A549 (cell line): ENCODE measurements at regions not wholly inside any gene's neighbourhood (a gene's known extent, or its start where the extent isn't known, plus 50 kb on each side); places are given as distances from the start of the nearest gene placed in this dataset.

ENCODE experiments used
- ATAC-seq, 2 experiments: fragments of 200-7000 bp in 1 of 2; fragments of >200 bp in 1 of 2; cut with Nextera tagmentation in 1 of 2; cut with Tn5 transposase in 1 of 2; 3 replicates each; pipeline versions ENCODE4 v1.8.0 to v1.9.1; 2018 to 2020; ENCODE audit warnings: mild to moderate bottlenecking in 1 of 2, moderate library complexity in 1 of 2
- CTCF ChIA-PET: fragments of 300-600 bp; sonication (Branson Sonifier 250); formaldehyde crosslinking; extraction: SDS; loops from one replicate; lab custom pipeline; 2021; ENCODE audit warnings: antibody characterized with exemption, inconsistent platforms; lab: Yijun Ruan, JAX
- POLR2A ChIA-PET: fragments of 350-600 bp; formaldehyde crosslinking; extraction: SDS; loops from one replicate; lab custom pipeline; 2021; ENCODE audit warnings: antibody characterized with exemption, inconsistent platforms; lab: Yijun Ruan, JAX
- DNase-seq, 2 experiments: peaks; one replicate each; pipeline versions ENCODE4 v3.0.0 to v3.0.0-alpha.2; 2011 to 2016; ENCODE audit warnings: low read depth in 1 of 2, low spot score in 1 of 2
- FAIRE-seq: peaks from 2 replicates; lab custom pipeline; 2011; peaks lifted over from hg19 to GRCh38; lab: Jason Lieb, UNC
- H3K27ac ChIP-seq, 2 experiments: fragments of >200 bp; sonication (Bioruptor Twin); formaldehyde crosslinking; 3 replicates each; pipeline ENCODE4 v1.5.1; 2016 to 2017
- H3K4me1 ChIP-seq: fragments of >200 bp; sonication (Bioruptor Twin); formaldehyde crosslinking; 3 replicates; pipeline ENCODE4 v1.6.1; 2016
- H3K4me2 ChIP-seq: fragments of >200 bp; sonication (Bioruptor Twin); formaldehyde crosslinking; 3 replicates; pipeline ENCODE4 v1.6.1; 2016
- H3K4me3 ChIP-seq: fragments of >200 bp; sonication (Bioruptor Twin); formaldehyde crosslinking; 3 replicates; pipeline ENCODE4 v1.5.1; 2016
- H3K9me3 ChIP-seq: fragments of >200 bp; sonication (Bioruptor Twin); formaldehyde crosslinking; 3 replicates; pipeline ENCODE4 v1.6.1; 2016
- BHLHE40 ChIP-seq: IDR thresholded peaks from 2 replicates; pipeline ENCODE4 v1.6.1; 2012; ENCODE audit warnings: low read depth, low read length, inconsistent platforms
- CBX2 ChIP-seq: fragments of 200-600 bp; sonication (generic); IDR thresholded peaks from 2 replicates; pipeline ENCODE4 v1.6.1; 2016; ENCODE audit warnings: low read depth, mild to moderate bottlenecking, borderline replicate concordance
- CBX8 ChIP-seq: fragments of 200-600 bp; sonication (generic); IDR thresholded peaks from 2 replicates; pipeline ENCODE4 v1.6.1; 2016
- CEBPB ChIP-seq, 2 experiments: fragments of >200 bp in 1 of 2; sonication (Bioruptor Twin) in 1 of 2; formaldehyde crosslinking in 1 of 2; IDR thresholded peaks; 2 replicates each; pipeline ENCODE4 v1.6.1; 2012 to 2016
- CTCF ChIP-seq: fragments of >200 bp; sonication (Bioruptor Twin); formaldehyde crosslinking; IDR thresholded peaks from 3 replicates; pipeline ENCODE4 v1.5.1; 2016
- FOSB ChIP-seq: fragments of 250-450 bp; sonication (Bioruptor Pico); IDR thresholded peaks from 2 replicates; pipeline ENCODE4 v1.5.0; 2020; ENCODE audit warnings: mild to moderate bottlenecking, moderate library complexity
- FOXS1 ChIP-seq: fragments of 250-450 bp; sonication (Bioruptor Pico); IDR thresholded peaks from 2 replicates; pipeline ENCODE4 v1.5.0; 2020; ENCODE audit warnings: mild to moderate bottlenecking, moderate library complexity
- HMGXB4 ChIP-seq: fragments of 250-450 bp; sonication (Bioruptor Pico); IDR thresholded peaks from 2 replicates; pipeline ENCODE4 v1.5.0; 2021; ENCODE audit warnings: mild to moderate bottlenecking, moderate library complexity, borderline replicate concordance
- HOXB13 ChIP-seq: fragments of 250-450 bp; sonication (Bioruptor Pico); IDR thresholded peaks from 2 replicates; pipeline ENCODE4 v1.5.0; 2020; ENCODE audit warnings: low read depth, mild to moderate bottlenecking, moderate library complexity
- JUNB ChIP-seq: fragments of >200 bp; sonication (Bioruptor Twin); formaldehyde crosslinking; IDR thresholded peaks from 2 replicates; pipeline ENCODE4 v1.6.1; 2016
- MAX ChIP-seq: IDR thresholded peaks from 2 replicates; pipeline ENCODE4 v1.6.1; 2012
- MAZ ChIP-seq: fragments of 150-350 bp; IDR thresholded peaks from 2 replicates; pipeline ENCODE4 v1.6.1; 2014; ENCODE audit warnings: antibody characterized with exemption, low read depth, low read length, borderline replicate concordance
- PHF8 ChIP-seq: fragments of 200-600 bp; sonication (generic); IDR thresholded peaks from 2 replicates; pipeline ENCODE4 v1.6.1; 2016; ENCODE audit warnings: low read depth, mild to moderate bottlenecking, antibody characterized with exemption, moderate library complexity, borderline replicate concordance
- POLR2A ChIP-seq: IDR thresholded peaks from 2 replicates; pipeline ENCODE4 v1.6.1; 2012; ENCODE audit warnings: mild to moderate bottlenecking, low read length
- RAD21 ChIP-seq, 2 experiments: fragments of >200 bp in 1 of 2; sonication (Bioruptor Twin) in 1 of 2; formaldehyde crosslinking in 1 of 2; IDR thresholded peaks in 1 of 2; conservative IDR thresholded peaks in 1 of 2; 2 replicates in 1 of 2; 3 replicates in 1 of 2; pipeline ENCODE4 v1.6.1; 2012 to 2018; ENCODE audit warnings: inconsistent platforms in 1 of 2
- RFX5 ChIP-seq: fragments of 450-650 bp; IDR thresholded peaks from 2 replicates; pipeline ENCODE4 v1.7.1; 2014; ENCODE audit warnings: antibody characterized with exemption, mild to moderate bottlenecking, moderate library complexity
- RNF2 ChIP-seq: fragments of 200-600 bp; sonication (generic); IDR thresholded peaks from 2 replicates; pipeline ENCODE4 v1.6.1; 2016; ENCODE audit warnings: low read depth, mild to moderate bottlenecking, antibody characterized with exemption, moderate library complexity, borderline replicate concordance
- SREBF2 ChIP-seq: fragments of 450-650 bp; IDR thresholded peaks from 2 replicates; pipeline ENCODE4 v1.6.1; 2014; ENCODE audit warnings: mild to moderate bottlenecking, moderate library complexity
- TFCP2L1 ChIP-seq: fragments of 250-450 bp; sonication (Bioruptor Pico); IDR thresholded peaks from 2 replicates; pipeline ENCODE4 v1.5.0; 2021; ENCODE audit warnings: mild to moderate bottlenecking
- ZNF302 ChIP-seq: fragments of 250-450 bp; sonication (Bioruptor Pico); IDR thresholded peaks from 2 replicates; pipeline ENCODE4 v1.9.0; 2021; ENCODE audit warnings: inconsistent platforms, mild to moderate bottlenecking, moderate library complexity
- ZSCAN20 ChIP-seq: fragments of 250-450 bp; sonication (Bioruptor Pico); IDR thresholded peaks from 2 replicates; pipeline ENCODE4 v1.8.0; 2022; ENCODE audit warnings: mild to moderate bottlenecking, moderate library complexity
- WGBS: methylation state at CpG from one replicate; pipeline ENCODE4 v1.1.6; 2017; ENCODE audit errors: missing lambda C conversion rate; 5-methylcytosine and 5-hydroxymethylcytosine counted together
- TF ChIP-seq, protein P1 (sequence below): fragments of >200 bp; sonication (Bioruptor Twin); formaldehyde crosslinking; IDR thresholded peaks from 3 replicates; pipeline ENCODE4 v1.6.1; 2016
- TF ChIP-seq, protein P2 (sequence below): IDR thresholded peaks from 2 replicates; pipeline ENCODE4 v1.6.1; 2012
- TF ChIP-seq, protein P3 (sequence below): fragments of 250-450 bp; sonication (Bioruptor Pico); IDR thresholded peaks from 2 replicates; pipeline ENCODE4 v1.5.0; 2020; ENCODE audit warnings: low read depth, mild to moderate bottlenecking, moderate library complexity
- TF ChIP-seq, protein P4 (sequence below): fragments of 150-350 bp; IDR thresholded peaks from 2 replicates; pipeline ENCODE4 v1.6.1; 2014; ENCODE audit warnings: low read depth, mild to moderate bottlenecking, low read length

- no peak for DNase-seq
- Histone ChIP-seq H3K4me1 (no peaks in the 10 kb centered on the region), H3K27ac (no peak overlapping the region), H3K4me2 (no peak overlapping the region), H3K9me3 (no peaks in the 10 kb centered on the region), H3K4me3 (no peak overlapping the region)
- TF ChIP-seq RAD21 (conservative IDR thresholded peaks at IDR 0.05 in 1 of 2, IDR thresholded peaks at IDR 0.05 in 1 of 2): no peak
- TF ChIP-seq, protein P1, sequence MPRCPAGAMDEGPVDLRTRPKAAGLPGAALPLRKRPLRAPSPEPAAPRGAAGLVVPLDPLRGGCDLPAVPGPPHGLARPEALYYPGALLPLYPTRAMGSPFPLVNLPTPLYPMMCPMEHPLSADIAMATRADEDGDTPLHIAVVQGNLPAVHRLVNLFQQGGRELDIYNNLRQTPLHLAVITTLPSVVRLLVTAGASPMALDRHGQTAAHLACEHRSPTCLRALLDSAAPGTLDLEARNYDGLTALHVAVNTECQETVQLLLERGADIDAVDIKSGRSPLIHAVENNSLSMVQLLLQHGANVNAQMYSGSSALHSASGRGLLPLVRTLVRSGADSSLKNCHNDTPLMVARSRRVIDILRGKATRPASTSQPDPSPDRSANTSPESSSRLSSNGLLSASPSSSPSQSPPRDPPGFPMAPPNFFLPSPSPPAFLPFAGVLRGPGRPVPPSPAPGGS: no peak
- TF ChIP-seq PHF8: no peak
- no peak for TF ChIP-seq CTCF
- TF ChIP-seq FOXS1 (CRISPR knock-in tag): no peak
- TF ChIP-seq RFX5: no peak
- no peak for TF ChIP-seq ZSCAN20
- TF ChIP-seq SREBF2: no peak
- no peak for TF ChIP-seq RNF2
- no peak for TF ChIP-seq FOSB (CRISPR knock-in tag)
- no peak for TF ChIP-seq CBX2
- no peak for TF ChIP-seq CEBPB (IDR thresholded peaks at IDR 0.05)
- no peak for TF ChIP-seq HOXB13 (CRISPR knock-in tag)
- TF ChIP-seq TFCP2L1 (CRISPR knock-in tag): no peak
- TF ChIP-seq POLR2A: no peak
- TF ChIP-seq HMGXB4 (CRISPR knock-in tag): no peak
- TF ChIP-seq, protein P2, sequence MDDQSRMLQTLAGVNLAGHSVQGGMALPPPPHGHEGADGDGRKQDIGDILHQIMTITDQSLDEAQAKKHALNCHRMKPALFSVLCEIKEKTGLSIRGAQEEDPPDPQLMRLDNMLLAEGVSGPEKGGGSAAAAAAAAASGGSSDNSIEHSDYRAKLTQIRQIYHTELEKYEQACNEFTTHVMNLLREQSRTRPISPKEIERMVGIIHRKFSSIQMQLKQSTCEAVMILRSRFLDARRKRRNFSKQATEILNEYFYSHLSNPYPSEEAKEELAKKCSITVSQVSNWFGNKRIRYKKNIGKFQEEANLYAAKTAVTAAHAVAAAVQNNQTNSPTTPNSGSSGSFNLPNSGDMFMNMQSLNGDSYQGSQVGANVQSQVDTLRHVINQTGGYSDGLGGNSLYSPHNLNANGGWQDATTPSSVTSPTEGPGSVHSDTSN: no peak
- no peak for TF ChIP-seq BHLHE40
- TF ChIP-seq ZNF302 (CRISPR knock-in tag): no peak
- no peak for FAIRE-seq
- 84% methylated on average over 17 of the region's 22 CpGs for WGBS
- ChIA-PET POLR2A (no interaction called here), CTCF (interaction anchor here (1.5 kb wide), 1 partner anchor 8 kb away, joined by 8 read pairs; no protein-coding TSS in a partner anchor)
- no peak for ATAC-seq
Observed at GRCh38 chr1:22267413-22268175, 124.7 kb upstream of the WNT4 start.

DNA sequence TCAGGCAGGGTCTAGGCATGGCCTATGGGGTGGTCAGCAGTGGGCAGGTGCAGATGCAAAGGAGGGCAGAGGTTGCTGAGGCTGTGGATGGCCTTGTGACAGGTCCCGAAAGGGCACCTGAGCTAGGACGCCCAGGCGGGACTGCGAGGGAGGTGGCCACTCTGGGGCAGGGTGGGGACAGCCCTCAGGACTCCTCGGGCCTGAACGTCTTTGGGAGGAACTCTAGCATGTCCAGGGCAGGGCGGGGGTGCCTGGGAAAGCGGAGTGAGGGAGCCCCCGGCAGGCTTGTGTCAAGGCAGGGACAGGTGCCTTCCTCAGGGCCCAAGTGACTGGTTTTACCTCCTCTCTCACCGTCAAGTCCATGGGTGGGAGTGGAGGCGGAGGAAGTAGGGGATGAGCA is 125.4 kb upstream of the WNT4 start:
- Histone ChIP-seq H3K27ac (no peak overlapping the region), H3K4me1 (no peaks in the 10 kb centered on the region), H3K4me2 (no peak overlapping the region), H3K9me3 (no peaks in the 10 kb centered on the region), H3K4me3 (no peak overlapping the region)
- ChIA-PET POLR2A (no interaction called here), CTCF (no interaction called here)
- FAIRE-seq (no peak), ATAC-seq (no peak), DNase-seq (no peak)
- TF ChIP-seq ZSCAN20 (no peak), FOXS1 (CRISPR knock-in tag) (no peak), MAX (no peak), MAZ (no peak), CBX2 (no peak), CBX8 (no peak), JUNB (no peak), BHLHE40 (no peak), FOSB (CRISPR knock-in tag) (no peak)
- TF ChIP-seq, protein P3, sequence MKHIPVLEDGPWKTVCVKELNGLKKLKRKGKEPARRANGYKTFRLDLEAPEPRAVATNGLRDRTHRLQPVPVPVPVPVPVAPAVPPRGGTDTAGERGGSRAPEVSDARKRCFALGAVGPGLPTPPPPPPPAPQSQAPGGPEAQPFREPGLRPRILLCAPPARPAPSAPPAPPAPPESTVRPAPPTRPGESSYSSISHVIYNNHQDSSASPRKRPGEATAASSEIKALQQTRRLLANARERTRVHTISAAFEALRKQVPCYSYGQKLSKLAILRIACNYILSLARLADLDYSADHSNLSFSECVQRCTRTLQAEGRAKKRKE: no peak
- TF ChIP-seq, protein P4, sequence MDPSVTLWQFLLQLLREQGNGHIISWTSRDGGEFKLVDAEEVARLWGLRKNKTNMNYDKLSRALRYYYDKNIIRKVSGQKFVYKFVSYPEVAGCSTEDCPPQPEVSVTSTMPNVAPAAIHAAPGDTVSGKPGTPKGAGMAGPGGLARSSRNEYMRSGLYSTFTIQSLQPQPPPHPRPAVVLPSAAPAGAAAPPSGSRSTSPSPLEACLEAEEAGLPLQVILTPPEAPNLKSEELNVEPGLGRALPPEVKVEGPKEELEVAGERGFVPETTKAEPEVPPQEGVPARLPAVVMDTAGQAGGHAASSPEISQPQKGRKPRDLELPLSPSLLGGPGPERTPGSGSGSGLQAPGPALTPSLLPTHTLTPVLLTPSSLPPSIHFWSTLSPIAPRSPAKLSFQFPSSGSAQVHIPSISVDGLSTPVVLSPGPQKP: no peak
- TF ChIP-seq, protein P2: no peak
- 68% methylated on average over 6 of the region's 11 CpGs for WGBS
